WTC11 (cell line): ENCODE measurements at regions not wholly inside any gene's neighbourhood (a gene's known extent, or its start where the extent isn't known, plus 50 kb on each side); places are given as distances from the start of the nearest gene placed in this dataset.

Experiments used
- ATAC-seq: fragments of 200-7000 bp; cut with Tn5 transposase; 2 replicates; pipeline ENCODE4 v1.10.0; 2021; ENCODE audit warnings: mild to moderate bottlenecking, moderate library complexity
- CTCF ChIA-PET: fragments of 300-600 bp; sonication (Branson Sonifier 250); formaldehyde crosslinking; loops from one replicate; lab custom pipeline; 2021; ENCODE audit warnings: antibody characterized with exemption; lab: Charles Lee
- POLR2A ChIA-PET: fragments of 350-600 bp; sonication (Branson Sonifier 250); formaldehyde crosslinking; loops from one replicate; lab custom pipeline; 2021; ENCODE audit warnings: antibody characterized with exemption; lab: Charles Lee
- DNase-seq: peaks from one replicate; pipeline ENCODE4 v3.0.0; 2021; ENCODE audit warnings: low spot score
- H3K27ac Mint-ChIP-seq: 2 replicates; pipeline ENCODE4 v1.8.0; 2021; ENCODE audit warnings: mixed read lengths
- H3K27me3 Mint-ChIP-seq: 2 replicates; pipeline ENCODE4 v1.8.0; 2021; ENCODE audit warnings: low read depth, mild to moderate bottlenecking, moderate library complexity, mixed read lengths
- H3K36me3 Mint-ChIP-seq: 2 replicates; pipeline ENCODE4 v1.8.0; 2021; ENCODE audit warnings: mixed read lengths
- H3K4me1 Mint-ChIP-seq: 2 replicates; pipeline ENCODE4 v1.8.0; 2022; ENCODE audit warnings: mixed read lengths
- H3K4me3 Mint-ChIP-seq: 2 replicates; pipeline ENCODE4 v1.8.0; 2021; ENCODE audit warnings: mild to moderate bottlenecking, moderate library complexity, mixed read lengths
- H3K9me3 Mint-ChIP-seq: 2 replicates; pipeline ENCODE4 v1.8.0; 2021; ENCODE audit warnings: mixed read lengths
- ATF2 ChIP-seq: sonication (generic); formaldehyde crosslinking; IDR thresholded peaks from 2 replicates; pipeline ENCODE4 v1.8.1; 2022; ENCODE audit warnings: low read depth, missing genetic modification reagents, borderline replicate concordance
- CBFB ChIP-seq: sonication (generic); formaldehyde crosslinking; IDR thresholded peaks from 2 replicates; pipeline ENCODE4 v1.8.1; 2022; ENCODE audit warnings: mild to moderate bottlenecking, low read depth, missing genetic modification reagents
- CDX4 ChIP-seq: fragments of 250-450 bp; sonication (Bioruptor Pico); IDR thresholded peaks from 2 replicates; pipeline ENCODE4 v1.9.0; 2021; ENCODE audit warnings: moderate library complexity, mild to moderate bottlenecking, inconsistent platforms, borderline replicate concordance
- E2F4 ChIP-seq: sonication (generic); formaldehyde crosslinking; IDR thresholded peaks from 2 replicates; pipeline ENCODE4 v1.8.1; 2022; ENCODE audit warnings: low read depth, mild to moderate bottlenecking, moderate library complexity, missing genetic modification reagents, borderline replicate concordance
- EMX1 ChIP-seq: fragments of 250-450 bp; sonication (Bioruptor Pico); IDR thresholded peaks from 2 replicates; pipeline ENCODE4 v1.8.0; 2021; ENCODE audit warnings: mild to moderate bottlenecking
- ESRRA ChIP-seq: sonication (generic); formaldehyde crosslinking; IDR thresholded peaks from 2 replicates; pipeline ENCODE4 v1.8.1; 2022; ENCODE audit warnings: mild to moderate bottlenecking, missing genetic modification reagents, borderline replicate concordance
- ETV6 ChIP-seq: sonication (generic); formaldehyde crosslinking; IDR thresholded peaks from 2 replicates; pipeline ENCODE4 v1.8.1; 2022; ENCODE audit warnings: mild to moderate bottlenecking, missing genetic modification reagents
- FOXK1 ChIP-seq: sonication (generic); formaldehyde crosslinking; IDR thresholded peaks from 2 replicates; pipeline ENCODE4 v1.8.0; 2022; ENCODE audit warnings: mild to moderate bottlenecking, moderate library complexity, missing genetic modification reagents
- GTF2I ChIP-seq: fragments of 250-450 bp; sonication (Bioruptor Pico); conservative IDR thresholded peaks from 2 replicates; pipeline ENCODE4 v1.4.0; 2021; ENCODE audit warnings: mild to moderate bottlenecking
- JUN ChIP-seq: sonication (generic); formaldehyde crosslinking; IDR thresholded peaks from 2 replicates; pipeline ENCODE4 v1.8.0; 2023; ENCODE audit warnings: mild to moderate bottlenecking, missing genetic modification reagents
- KAT7 ChIP-seq: sonication (generic); formaldehyde crosslinking; IDR thresholded peaks from 2 replicates; pipeline ENCODE4 v1.8.1; 2023; ENCODE audit warnings: missing genetic modification reagents, mild to moderate bottlenecking, borderline replicate concordance
- NFE2L1 ChIP-seq: sonication (generic); formaldehyde crosslinking; IDR thresholded peaks from 2 replicates; pipeline ENCODE4 v1.8.1; 2023; ENCODE audit warnings: missing genetic modification reagents
- PRDM15 ChIP-seq: sonication (generic); formaldehyde crosslinking; IDR thresholded peaks from 2 replicates; pipeline ENCODE4 v1.8.0; 2022; ENCODE audit warnings: missing genetic modification reagents
- RELA ChIP-seq: sonication (generic); formaldehyde crosslinking; IDR thresholded peaks from 2 replicates; pipeline ENCODE4 v1.8.1; 2022; ENCODE audit warnings: missing genetic modification reagents, mild to moderate bottlenecking, borderline replicate concordance
- SMAD3 ChIP-seq: sonication (generic); formaldehyde crosslinking; IDR thresholded peaks from 2 replicates; pipeline ENCODE4 v1.8.0; 2022; ENCODE audit warnings: missing genetic modification reagents, mild to moderate bottlenecking, borderline replicate concordance
- SMAD4 ChIP-seq: sonication (generic); formaldehyde crosslinking; IDR thresholded peaks from 2 replicates; pipeline ENCODE4 v1.8.0; 2022; ENCODE audit warnings: mild to moderate bottlenecking, missing genetic modification reagents
- SP1 ChIP-seq: sonication (generic); formaldehyde crosslinking; conservative IDR thresholded peaks from 2 replicates; pipeline ENCODE4 v1.8.1; 2022; ENCODE audit warnings: missing genetic modification reagents
- ZBTB21 ChIP-seq: sonication (generic); formaldehyde crosslinking; IDR thresholded peaks from 2 replicates; pipeline ENCODE4 v1.8.1; 2023; ENCODE audit warnings: mild to moderate bottlenecking, missing genetic modification reagents, borderline replicate concordance
- ZNF121 ChIP-seq: sonication (generic); formaldehyde crosslinking; IDR thresholded peaks from 2 replicates; pipeline ENCODE4 v1.8.0; 2023; ENCODE audit warnings: missing genetic modification reagents
- ZNF232 ChIP-seq: sonication (generic); formaldehyde crosslinking; IDR thresholded peaks from 2 replicates; pipeline ENCODE4 v1.8.0; 2022; ENCODE audit warnings: mild to moderate bottlenecking, missing genetic modification reagents
- ZNF263 ChIP-seq: sonication (generic); formaldehyde crosslinking; IDR thresholded peaks from 2 replicates; pipeline ENCODE4 v1.8.1; 2022; ENCODE audit warnings: low read depth, mild to moderate bottlenecking, moderate library complexity, missing genetic modification reagents
- TF ChIP-seq, protein P1 (sequence below): fragments of 250-450 bp; sonication (Bioruptor Pico); conservative IDR thresholded peaks from 2 replicates; pipeline ENCODE4 v1.9.0; 2021; ENCODE audit warnings: mild to moderate bottlenecking
- TF ChIP-seq, protein P2 (sequence below): sonication (generic); formaldehyde crosslinking; IDR thresholded peaks from 2 replicates; pipeline ENCODE4 v1.8.0; 2022; ENCODE audit warnings: mild to moderate bottlenecking, missing genetic modification reagents
- TF ChIP-seq, protein P3 (sequence below): fragments of 250-450 bp; sonication (Bioruptor Pico); IDR thresholded peaks from 2 replicates; pipeline ENCODE4 v1.9.0; 2021; ENCODE audit warnings: mild to moderate bottlenecking

DNA sequence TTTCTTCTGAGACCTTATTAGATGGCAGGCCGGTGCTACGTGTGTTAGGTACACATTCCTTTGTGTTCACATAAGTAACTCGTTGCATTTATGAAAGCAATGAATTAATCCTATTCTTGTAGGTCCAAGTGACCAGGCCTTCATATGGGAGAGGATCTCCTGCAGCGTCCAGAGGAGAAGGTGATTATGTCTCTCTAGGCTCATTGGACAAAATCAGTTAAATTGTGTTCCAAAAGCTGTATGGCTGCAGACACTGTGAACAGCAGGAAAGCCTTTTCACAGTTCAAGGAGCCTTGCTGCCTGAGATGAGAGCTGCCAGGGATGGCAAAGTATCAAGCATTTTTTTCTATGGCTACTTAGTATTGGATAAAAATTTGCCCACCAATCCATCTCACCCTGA lies 433.1 kb upstream of the FZD8 start (continued):
- TF ChIP-seq CBFB (CRISPR knock-in tag) (no peak), JUN (no peak), FOXK1 (CRISPR knock-in tag) (no peak), ZBTB21 (CRISPR knock-in tag) (no peak)
- TF ChIP-seq, protein P1, sequence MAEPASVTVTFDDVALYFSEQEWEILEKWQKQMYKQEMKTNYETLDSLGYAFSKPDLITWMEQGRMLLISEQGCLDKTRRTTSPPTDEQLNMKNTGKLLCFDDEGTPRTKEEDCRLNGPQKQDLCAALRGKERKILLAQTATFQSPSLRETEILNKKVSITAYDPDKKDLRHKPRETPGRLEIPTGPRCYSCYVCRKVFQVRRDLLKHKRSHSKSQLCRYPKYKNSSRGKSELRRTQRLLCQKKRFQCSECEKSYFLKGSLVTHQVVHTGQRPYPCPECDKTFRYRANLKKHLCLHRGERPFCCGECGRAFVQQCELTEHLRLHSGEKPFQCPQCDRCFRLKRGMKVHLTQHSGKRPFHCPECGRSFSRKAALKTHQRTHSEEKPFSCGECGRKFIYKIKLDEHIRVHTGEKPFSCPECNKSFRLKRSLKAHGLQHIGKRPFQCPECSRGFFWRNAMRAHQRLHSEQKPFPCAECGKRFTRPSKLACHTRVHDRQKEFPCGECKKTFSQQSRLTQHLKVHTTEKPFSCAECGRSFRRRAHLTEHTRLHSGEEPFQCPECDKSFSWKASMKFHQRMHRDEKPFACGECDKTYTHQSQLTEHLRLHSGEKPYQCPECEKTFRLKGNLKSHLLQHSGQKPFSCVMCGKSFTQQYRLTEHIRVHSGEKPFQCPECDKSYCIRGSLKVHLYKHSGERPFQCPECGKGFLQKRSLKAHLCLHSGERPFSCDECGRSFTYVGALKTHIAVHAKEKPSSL (CRISPR knock-in tag): no peak
- TF ChIP-seq, protein P2, sequence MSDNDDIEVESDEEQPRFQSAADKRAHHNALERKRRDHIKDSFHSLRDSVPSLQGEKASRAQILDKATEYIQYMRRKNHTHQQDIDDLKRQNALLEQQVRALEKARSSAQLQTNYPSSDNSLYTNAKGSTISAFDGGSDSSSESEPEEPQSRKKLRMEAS (CRISPR knock-in tag): no peak

GRCh38 chr10:36073796-36074345 lies 431.8 kb upstream of the FZD8 start:
- CTCF ChIA-PET: no interaction called here
- peaks cover 4% of the 10 kb centered on the region; the same call in 1 of the 2 replicates for H3K9me3 Mint-ChIP-seq

More at GRCh38 chr10:36073796-36074345, 431.8 kb upstream of the FZD8 start:
- no peak for TF ChIP-seq CDX4 (CRISPR knock-in tag)
- no peak for TF ChIP-seq E2F4 (CRISPR knock-in tag)
- TF ChIP-seq KAT7: no peak
- no peak for TF ChIP-seq GTF2I (CRISPR knock-in tag)
- no peak for TF ChIP-seq JUN
- TF ChIP-seq RELA (CRISPR knock-in tag): no peak
- no peak for TF ChIP-seq SMAD3 (CRISPR knock-in tag)
- TF ChIP-seq PRDM15 (CRISPR knock-in tag): no peak
- no peak for TF ChIP-seq ESRRA (CRISPR knock-in tag)
- TF ChIP-seq SP1 (CRISPR knock-in tag): no peak
- no peak for TF ChIP-seq SMAD4
- no peak for TF ChIP-seq ETV6 (CRISPR knock-in tag)
- no peak for TF ChIP-seq ZNF232 (CRISPR knock-in tag)
- TF ChIP-seq NFE2L1 (CRISPR knock-in tag): no peak
- TF ChIP-seq ZNF263 (CRISPR knock-in tag): no peak
- TF ChIP-seq ATF2 (CRISPR knock-in tag): no peak
- TF ChIP-seq, protein P3, sequence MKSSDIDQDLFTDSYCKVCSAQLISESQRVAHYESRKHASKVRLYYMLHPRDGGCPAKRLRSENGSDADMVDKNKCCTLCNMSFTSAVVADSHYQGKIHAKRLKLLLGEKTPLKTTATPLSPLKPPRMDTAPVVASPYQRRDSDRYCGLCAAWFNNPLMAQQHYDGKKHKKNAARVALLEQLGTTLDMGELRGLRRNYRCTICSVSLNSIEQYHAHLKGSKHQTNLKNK (CRISPR knock-in tag): no peak
- no peak for TF ChIP-seq EMX1 (CRISPR knock-in tag)
- TF ChIP-seq ZNF121 (CRISPR knock-in tag): no peak
- no peaks in the 10 kb centered on the region for H3K36me3 Mint-ChIP-seq
- DNase-seq: no peak
- H3K4me3 Mint-ChIP-seq: no peak overlapping the region
- no peaks in the 10 kb centered on the region for H3K27me3 Mint-ChIP-seq
- no peak for ATAC-seq
- H3K27ac Mint-ChIP-seq: no peak overlapping the region
- H3K4me1 Mint-ChIP-seq: no peaks in the 10 kb centered on the region
- POLR2A ChIA-PET: no interaction called here
